ENCODE measurements at regions not wholly inside any gene's neighbourhood (a gene's known extent, or its start where the extent isn't known, plus 50 kb on each side); places are given as distances from the start of the nearest gene placed in this dataset.

DNA sequence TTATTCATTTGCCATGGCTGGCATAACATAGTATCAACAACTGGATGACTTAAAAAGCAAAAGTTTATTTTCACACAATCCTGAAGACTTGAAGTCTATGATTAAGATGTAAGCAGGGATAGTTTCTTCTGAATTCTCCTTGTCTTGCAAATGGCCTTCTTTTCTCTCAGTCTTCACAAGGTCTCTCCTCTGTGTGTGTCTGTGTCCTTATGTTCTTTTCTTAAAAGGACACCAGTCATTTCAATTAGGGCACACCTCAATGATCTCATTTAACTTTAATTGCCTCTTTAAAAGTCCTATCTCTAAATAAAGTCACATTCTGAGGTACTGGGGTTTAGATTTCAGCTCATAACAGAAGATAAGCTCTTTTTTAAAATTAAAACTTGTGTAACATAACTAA, 399.7 kb downstream of the PABPC4L start:
- TF ChIP-seq, protein P1, sequence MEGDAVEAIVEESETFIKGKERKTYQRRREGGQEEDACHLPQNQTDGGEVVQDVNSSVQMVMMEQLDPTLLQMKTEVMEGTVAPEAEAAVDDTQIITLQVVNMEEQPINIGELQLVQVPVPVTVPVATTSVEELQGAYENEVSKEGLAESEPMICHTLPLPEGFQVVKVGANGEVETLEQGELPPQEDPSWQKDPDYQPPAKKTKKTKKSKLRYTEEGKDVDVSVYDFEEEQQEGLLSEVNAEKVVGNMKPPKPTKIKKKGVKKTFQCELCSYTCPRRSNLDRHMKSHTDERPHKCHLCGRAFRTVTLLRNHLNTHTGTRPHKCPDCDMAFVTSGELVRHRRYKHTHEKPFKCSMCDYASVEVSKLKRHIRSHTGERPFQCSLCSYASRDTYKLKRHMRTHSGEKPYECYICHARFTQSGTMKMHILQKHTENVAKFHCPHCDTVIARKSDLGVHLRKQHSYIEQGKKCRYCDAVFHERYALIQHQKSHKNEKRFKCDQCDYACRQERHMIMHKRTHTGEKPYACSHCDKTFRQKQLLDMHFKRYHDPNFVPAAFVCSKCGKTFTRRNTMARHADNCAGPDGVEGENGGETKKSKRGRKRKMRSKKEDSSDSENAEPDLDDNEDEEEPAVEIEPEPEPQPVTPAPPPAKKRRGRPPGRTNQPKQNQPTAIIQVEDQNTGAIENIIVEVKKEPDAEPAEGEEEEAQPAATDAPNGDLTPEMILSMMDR (IDR thresholded peaks at IDR 0.05): no peak
- TF ChIP-seq POLR2A (IDR thresholded peaks at IDR 0.05) (no peak), POLR2AphosphoS5 (IDR thresholded peaks at IDR 0.05) (no peak)

Measured in breast epithelium (tissue), 3 donors.